ENCODE measurements at regions not wholly inside any gene's neighbourhood (a gene's known extent, or its start where the extent isn't known, plus 50 kb on each side); places are given as distances from the start of the nearest gene placed in this dataset.

DNA sequence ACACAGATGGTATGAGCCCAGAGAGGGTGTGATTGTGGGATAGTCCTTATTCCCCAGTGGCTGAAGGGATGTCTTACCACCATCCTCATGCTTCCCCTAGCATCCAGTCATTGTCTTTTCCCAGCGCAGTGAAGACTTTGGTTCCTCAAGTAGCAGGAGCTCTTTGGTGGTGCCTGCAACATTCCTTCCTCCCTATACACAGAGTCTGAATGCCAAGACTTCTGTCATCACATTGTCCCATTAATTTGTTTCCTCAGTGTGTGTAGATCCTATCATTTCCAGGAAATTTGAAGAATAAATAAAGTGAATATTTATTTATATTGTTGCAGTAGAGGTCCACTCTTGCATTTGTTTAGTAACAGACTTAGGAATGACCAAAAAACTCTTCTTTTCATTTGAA, 147.2 kb downstream of the DACT1 start:
- TF ChIP-seq, protein P1, sequence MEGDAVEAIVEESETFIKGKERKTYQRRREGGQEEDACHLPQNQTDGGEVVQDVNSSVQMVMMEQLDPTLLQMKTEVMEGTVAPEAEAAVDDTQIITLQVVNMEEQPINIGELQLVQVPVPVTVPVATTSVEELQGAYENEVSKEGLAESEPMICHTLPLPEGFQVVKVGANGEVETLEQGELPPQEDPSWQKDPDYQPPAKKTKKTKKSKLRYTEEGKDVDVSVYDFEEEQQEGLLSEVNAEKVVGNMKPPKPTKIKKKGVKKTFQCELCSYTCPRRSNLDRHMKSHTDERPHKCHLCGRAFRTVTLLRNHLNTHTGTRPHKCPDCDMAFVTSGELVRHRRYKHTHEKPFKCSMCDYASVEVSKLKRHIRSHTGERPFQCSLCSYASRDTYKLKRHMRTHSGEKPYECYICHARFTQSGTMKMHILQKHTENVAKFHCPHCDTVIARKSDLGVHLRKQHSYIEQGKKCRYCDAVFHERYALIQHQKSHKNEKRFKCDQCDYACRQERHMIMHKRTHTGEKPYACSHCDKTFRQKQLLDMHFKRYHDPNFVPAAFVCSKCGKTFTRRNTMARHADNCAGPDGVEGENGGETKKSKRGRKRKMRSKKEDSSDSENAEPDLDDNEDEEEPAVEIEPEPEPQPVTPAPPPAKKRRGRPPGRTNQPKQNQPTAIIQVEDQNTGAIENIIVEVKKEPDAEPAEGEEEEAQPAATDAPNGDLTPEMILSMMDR (conservative IDR thresholded peaks at IDR 0.05), result no peak
- TF ChIP-seq EZH2 (IDR thresholded peaks at IDR 0.05; ENCODE audit: low read depth), result no peak
